ENCODE measurements at regions not wholly inside any gene's neighbourhood (a gene's known extent, or its start where the extent isn't known, plus 50 kb on each side); places are given as distances from the start of the nearest gene placed in this dataset.

DNA sequence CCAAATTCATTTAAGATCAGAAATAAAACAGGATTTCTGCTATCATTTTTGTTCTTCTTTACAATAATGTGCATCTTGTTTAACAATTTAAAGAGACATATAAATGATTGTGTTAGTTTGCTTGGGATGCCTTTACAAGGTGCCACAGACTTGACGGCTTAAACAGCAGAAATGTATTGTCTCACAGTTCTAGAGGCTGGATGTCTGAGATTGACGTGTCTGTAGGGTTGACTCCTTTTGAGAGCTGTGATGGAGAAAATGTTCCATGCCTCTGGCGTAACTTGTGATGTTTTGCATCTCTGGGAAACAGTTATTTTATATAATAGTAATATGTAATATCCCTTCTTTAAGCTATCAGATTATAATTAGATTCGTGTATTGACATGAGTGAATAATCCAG lies 1091.6 kb upstream of the PRMT6 start:
- DNase-seq, result no peak

DNA sequence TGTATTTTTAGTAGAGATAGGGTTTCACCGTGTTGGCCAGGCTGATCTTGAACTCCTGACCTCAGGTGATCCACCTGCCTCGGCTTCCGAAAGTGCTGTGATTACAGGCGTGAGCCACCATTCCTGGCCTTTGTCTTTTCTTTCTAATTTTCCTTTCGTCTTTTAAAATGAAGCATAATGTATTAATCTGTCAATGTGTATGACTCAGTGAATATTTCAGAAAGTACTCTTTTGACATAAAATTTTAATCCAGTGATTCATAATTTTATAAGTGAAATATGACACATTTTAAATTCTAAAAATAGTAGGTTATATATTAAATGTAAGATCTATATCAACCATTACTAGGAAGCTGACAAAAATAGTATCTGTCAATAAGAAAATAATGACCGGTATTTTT lies 1059.0 kb upstream of the PRMT6 start:
- no peak for DNase-seq

DNA sequence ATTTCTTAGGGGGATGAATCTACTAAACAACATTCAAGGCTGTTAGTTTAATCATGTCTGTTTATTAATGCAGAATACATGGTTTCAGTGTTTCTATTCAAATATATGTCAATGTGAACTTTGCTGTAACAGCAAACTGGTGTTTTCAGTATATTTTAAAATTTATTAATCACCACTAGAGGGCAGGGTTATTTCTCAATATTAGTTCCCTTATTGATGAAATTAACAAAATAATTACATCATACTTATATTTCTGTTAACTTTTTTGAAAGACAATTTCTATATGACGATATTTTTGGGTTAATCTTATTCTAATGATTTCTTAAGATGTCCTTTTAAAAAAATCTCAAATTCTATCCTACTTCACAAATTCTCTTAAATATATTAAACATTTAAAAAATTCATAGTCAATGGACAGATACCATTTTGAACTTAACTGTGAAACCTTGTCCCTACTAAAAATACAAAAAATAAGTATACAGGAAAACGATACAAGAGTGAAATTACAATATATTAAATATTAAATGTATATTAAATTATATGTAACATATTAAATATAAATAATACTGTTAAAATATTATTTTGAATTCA lies 1034.1 kb upstream of the PRMT6 start:
- DNase-seq, result peak; percentile 20

DNA sequence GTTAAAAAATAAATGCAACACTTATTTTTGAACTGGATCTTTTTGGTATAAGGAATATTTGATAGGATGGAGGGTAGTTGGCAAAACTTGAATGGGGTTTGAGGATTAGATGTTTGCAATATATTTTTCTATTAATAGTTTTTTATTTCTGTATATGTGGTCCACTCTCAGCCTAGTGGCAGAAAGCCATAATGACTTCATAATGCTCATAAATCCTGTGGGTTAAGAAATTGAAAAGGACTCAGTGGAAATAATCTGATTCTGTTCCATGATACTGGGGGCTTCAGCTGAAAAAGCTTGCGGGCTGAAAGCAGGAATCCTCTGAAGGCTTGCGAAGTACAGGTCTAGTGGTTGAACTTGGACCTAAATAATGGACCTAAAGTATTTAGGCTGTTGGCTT lies 1028.6 kb upstream of the PRMT6 start:
- no peak for DNase-seq

DNA sequence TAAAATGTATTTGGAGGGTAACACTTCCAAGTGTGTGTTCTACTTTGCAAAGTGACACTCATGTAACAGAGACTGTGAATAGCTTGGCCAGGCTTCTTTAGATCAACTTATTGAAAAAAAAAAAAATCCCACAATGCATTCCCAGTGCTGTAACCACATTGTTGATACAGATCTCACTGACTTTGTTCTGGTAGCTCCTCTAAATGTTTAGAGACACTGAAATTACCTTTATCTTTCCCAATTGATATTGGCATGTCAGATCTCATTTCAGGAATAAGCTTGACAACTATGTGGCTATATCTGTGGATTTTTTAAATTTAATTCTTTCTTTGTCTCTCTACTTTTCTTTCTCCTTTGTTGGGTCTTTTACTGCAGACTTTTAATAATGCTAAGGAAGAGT lies 1018.9 kb upstream of the PRMT6 start:
- DNase-seq, result no peak

DNA sequence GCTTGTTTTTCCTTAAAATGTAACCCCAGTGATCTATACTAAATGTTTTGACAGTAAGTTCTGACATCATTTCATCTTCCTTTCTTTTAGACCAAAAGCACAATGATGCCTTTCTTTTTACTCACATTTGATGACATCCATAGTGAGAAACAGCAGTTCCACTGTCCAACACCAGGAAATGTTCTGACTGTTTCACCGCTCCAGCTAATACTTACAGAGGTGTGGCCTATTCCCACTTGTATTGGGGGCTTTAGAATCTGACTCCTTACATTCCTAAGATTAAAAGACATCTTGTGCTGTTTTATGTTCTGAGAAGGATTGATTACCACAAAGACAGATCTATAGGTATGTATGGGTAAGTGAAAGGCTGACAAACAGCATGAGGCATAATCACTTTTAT lies 1018.2 kb upstream of the PRMT6 start:
- DNase-seq, result no peak

DNA sequence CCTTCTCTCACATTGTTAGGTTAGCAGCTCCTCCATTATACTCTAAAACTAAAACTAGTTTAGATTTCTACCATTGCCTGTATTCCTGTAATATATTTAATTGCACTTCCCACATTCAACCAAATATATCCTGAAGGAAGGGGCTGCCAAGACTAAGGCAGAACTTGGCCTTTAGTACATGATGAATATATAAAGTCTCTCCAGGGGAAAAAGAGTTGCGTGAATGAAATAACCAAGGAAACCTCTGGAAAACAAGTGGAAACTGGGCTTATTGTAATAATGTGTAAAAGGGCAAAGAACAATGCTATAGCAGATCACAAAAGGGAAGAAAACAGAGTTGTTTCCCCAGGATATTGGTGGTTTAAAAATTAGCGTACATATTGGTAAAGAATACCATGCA lies 1012.5 kb upstream of the PRMT6 start:
- DNase-seq, result no peak

DNA sequence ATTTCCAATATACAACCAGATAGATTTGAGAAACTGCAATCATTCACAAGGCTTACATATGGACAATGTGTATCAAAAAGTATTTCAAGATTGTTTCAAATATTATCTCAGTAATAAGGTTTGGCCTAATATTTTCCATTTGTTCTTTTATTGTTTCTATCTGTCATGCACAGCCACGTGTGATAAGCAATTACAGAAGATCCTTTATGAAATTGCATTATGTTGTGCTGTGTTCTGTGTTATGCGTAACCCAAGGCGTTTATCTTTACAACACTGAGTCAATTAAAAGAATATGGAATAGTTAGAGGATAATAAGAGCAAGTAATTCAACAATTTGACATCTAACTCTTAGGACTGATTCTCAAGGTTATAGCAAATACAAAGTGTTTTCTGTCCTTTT lies 1009.3 kb upstream of the PRMT6 start:
- DNase-seq, result no peak

DNA sequence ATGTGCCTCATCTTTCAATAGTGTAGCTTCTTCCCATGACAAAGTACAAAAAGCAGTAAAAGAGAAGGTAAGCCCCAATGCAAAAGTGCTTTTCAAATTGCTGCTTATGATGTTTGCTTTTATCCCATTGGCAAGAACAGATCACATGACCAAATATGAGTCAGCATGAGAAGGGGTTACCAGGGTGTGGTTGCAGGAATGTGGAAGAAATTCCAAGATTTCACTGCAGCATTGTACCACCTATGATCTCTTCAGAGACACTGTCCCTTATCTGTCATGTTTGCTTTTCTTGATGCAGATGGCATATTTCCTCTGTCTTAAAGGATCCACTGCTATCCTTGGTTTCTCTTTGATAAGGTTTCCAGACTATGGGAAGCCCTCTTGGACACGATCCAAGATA lies 1006.9 kb upstream of the PRMT6 start:
- DNase-seq, result no peak

DNA sequence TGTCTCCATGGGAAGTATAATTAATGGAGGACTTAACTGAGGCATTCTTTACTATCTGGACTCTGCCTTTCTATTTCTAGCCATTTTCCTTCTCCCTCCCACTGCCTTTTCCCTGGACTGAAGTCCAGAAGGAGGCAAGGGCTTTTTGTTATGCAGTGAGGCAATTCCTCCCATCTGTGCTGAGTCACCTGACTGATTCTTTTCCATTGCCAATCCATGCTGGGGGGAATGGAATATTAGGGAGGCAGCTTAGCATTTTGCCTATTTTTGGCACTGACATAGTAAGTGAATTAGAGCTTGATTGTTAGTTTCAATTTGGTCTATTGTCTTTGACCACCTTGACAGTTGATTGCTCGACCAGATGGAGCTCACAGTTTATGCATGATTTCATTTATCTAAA lies 1000.6 kb upstream of the PRMT6 start:
- peak; percentile 42 for DNase-seq

DNA sequence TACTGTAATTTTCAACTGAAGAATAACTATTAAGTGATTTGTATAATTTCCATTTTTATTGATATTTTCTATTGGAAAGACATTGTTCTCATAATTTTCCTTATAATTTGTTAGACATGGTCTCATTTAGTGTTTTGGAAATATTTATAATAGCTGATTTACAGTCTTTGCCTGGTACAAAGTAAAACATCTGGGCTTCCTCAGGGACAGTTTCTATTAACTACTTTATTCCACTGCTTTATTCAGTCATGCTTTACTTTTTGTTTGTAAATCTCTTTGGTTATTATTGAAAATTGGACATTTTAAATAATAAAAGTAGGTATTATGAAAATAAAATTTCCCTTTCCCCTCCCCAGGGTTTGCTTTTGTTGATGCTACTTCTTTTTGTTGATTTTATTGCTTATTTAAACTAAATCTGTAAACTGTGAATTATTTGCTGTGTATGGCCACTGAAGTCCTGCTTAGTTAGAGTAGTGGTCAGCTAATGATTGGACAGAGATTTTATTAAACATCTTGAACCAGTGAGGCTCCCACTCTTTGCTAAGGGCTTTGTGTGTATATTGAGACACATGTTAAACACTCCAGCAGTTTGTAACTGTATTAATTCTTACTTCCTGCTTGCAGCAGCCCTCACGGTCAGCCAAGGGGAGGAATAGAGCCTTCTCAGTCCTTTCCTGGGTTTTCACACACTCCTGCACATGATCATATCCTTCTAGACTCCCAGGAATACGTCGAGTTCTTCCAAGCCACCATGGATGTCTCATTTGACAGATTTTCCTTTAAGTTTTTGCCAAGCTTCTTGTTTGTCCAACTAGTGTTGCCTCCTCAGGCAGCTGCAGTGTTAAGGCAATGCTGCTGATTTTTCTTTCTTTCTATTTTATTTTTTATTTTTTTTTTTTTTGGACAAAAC lies 994.6 kb upstream of the PRMT6 start:
- DNase-seq, result peak; percentile 24

DNA sequence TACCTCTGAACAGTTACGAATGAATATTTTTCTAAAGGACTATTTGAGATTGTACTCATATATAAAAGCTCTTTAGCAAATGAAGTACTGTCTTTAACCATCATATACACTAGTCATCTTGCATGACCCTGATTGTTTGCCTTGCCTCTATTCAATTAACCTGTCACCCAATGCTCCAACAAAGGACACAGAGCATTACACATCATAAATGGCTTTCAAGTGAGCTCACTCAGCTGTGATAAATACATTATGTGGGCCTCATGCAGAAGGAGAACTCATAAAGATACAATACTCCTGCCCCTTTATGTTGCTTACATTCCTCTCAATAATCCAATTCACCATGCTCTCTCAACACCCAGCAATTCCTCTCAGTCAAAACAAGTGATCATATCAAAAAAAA lies 993.0 kb upstream of the PRMT6 start:
- DNase-seq, result peak; percentile 89

DNA sequence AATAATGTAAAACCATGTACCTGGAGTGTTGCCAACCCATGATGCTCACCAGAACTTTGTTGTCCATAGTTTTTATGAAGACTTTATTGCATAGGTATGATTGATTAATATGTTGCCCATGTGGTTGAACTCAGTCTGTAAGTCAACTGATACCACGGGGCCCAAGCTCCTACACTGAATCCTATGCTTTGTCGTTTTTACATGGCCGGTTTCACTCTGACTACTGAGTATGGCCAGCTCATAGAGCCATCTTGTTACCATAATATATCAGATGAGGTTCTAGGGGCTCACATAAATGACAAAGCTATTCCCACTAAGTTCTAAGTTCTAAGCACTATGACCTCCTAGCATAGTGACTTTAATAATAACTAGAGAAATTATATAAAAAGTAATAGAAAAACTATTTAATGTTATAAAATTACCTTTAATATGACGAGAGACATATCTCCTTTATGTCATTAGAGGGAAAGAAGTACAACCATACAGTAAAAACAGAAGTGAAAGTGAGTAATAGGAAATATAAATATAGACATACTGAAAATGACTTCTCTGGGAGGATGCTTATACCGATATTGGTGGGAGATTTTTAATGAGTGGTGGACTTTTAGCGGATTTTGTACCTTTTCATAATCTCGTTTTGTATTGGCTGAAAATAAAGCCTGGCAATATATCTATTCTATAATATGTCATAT lies 983.4 kb upstream of the PRMT6 start:
- no peak for DNase-seq

DNA sequence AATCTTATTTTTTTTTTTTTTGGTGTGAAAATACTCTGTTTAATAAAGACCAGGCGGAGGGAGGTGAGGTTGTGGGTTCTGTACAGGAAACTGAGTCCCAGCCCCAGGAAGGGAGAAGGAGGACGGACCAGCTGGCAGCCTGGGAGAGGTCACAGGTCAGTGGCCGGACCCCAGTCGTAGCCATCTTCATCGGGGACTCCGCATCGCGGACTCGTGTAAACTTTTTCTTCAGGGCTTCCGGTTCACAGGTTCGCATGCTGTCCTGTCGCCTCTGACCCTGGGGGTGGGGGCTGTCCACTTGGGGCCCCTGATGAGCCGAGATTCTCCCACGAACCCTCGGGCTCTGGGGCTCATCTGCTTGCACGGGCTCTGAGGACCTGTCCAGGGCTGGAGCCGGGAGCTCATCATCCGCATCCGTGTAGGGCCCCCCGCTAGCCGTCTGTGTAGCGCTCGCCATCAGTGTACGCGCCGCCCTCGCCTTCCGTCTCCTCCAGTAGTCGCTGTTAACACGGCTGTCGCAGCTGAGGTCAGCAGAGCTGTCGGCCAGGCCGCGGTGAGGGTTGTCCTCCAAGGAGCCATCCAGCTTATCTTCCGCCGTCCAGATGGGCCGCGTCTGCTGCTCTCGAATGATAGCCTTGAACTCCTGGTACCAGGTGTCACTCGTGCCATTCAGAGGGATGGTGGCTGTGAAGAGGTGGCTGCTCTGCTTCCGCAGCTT lies 975.7 kb upstream of the PRMT6 start:
- DNase-seq, result peak; percentile 47

DNA sequence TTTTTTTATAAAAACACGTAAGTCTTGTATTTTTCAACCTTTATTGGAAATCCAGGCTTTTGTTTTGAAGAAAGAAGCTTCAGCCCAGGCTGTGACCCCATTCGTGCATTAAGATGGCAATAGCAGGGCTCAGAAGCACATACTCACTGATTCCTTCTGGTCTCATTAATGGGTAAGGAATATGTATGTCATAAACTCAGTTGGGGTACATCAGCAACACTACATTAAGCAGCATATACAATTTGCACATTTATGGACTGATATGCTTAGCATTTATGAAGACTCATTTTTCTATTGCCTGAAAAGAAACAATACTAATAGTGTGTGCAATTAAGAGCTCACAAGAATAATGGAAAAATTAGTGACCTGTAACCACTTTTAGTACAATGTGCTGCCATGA lies 945.4 kb upstream of the PRMT6 start:
- no peak for DNase-seq

DNA sequence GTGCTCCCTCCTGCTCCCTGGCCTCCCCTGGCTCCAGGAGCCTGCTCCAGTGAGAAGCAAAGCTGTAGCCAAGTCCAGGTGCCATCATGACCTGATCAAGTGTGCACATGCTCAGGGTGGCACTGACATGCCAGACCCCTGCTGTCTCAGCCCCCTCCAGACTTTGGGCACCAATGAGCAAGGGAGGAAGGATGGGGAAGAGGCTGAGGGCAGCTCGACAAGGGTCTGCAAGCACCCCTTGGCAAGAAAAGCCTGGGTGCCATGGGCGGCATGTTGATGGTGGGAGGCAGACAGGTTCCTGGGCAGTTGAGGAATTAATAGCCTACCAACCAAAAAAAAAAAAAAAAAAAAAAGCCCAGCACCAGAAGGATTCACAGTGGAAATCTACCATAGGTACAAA lies 942.6 kb upstream of the PRMT6 start:
- DNase-seq, result no peak

DNA sequence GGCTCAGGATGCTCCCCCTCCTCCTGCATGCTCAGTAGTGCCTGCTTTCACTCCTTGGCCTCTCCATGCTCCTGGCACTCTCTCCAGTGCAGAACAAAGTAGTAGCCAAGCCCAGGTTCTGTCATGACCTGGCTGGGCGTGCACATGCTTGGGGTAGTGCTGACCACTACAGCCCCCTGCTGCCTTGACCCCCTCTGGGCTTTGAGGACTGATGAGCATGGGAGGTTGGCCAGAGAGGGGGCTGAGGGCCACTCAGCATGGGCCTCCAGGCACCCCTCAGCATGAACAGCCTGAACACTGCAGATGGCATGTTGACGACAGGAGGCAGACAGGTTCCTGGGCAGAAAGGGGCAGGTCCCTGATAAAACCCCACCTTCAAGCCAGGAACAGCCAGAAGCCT lies 935.7 kb upstream of the PRMT6 start:
- DNase-seq, result no peak

DNA sequence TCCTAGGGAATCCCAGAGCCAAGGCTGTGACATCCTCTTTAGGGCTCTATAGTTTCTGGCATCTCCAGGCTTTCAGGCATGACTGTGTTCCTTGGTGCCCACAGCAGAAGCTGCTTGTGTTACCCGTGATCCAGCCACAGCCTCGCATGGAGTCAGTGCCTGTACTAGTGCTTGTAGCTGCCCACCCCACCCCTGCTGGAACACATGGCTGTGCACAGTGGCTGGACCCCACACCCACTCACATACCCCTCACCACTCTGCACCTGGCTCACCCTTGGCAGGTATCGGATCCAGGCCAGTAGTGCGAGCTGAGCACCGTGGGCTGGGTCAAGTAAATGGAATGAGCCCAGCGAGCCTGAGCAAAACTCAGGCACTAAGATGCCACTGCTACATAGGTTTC lies 934.7 kb upstream of the PRMT6 start:
- DNase-seq, result no peak

DNA sequence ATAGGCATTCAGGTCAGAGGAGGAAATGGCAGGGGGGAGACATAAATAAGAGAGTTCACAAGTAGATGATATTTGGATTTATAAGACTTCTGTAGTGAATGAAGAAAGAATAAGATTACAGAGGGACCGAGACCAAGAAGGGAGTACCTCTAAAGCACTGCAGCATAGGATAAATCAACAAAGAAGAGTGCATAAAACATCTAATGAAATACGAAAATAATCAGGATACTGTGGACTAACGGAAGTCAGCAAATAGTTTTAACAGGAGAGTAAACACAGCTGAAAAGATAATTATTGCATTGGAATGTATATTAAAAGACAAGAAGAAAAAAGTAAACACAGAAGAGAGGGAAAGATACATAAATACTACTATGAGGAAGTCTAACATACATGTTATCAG lies 921.9 kb upstream of the PRMT6 start:
- no peak for DNase-seq

DNA sequence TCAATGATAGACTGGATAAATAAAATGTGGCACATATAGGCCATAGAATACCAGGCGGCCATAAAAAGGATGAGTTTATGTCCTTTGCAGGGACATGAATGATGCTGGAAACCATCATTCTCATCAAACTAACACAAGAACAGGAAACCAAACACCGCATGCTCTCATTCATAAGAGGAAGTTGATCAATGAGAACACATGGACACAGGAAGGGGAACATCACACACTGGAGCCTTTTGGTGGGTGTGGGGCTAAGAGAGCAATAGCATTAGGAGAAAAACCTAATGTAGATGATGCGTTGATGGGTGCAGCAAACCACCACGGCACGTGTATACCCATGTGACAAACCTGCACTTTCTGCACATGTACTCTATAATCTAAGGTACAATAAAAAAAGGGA lies 883.4 kb upstream of the PRMT6 start:
- DNase-seq, result no peak

DNA sequence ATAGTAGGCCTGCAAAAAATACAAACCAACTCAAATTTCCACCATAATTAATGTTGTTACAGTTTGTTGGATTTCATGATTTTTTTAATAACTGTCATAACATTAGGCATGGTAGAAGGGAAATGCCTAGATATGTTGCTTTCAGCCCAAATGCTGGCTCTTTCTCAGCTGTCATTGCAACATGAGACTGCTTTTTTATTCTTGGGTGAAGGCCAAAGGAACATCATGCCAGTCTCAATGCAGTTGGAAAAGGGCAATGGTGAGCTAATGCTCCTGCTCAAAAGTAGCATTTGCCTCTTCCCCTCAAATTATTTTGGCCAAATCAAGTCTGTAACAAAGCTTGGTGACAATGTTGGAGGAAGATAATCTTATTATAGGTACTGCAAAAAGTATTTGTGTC lies 877.7 kb upstream of the PRMT6 start:
- no peak for DNase-seq

DNA sequence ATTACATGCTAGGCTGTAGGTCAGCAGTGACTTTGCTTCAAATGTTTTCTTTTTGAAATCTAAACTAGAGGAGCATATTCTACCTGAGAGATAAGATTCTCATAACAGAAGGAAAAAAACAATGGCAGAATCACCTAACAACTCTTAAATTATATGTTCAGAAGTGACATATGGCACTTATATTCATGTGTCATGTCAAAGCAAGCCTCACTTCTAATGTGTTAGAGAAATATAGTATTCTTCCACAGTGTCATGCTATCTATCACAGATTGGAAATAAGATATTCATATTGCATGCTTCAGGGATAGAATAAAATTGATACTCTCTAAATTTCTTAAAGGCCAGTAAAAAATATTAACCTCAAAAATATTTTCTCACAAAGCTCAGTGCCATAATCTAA lies 874.6 kb upstream of the PRMT6 start:
- DNase-seq, result no peak

DNA sequence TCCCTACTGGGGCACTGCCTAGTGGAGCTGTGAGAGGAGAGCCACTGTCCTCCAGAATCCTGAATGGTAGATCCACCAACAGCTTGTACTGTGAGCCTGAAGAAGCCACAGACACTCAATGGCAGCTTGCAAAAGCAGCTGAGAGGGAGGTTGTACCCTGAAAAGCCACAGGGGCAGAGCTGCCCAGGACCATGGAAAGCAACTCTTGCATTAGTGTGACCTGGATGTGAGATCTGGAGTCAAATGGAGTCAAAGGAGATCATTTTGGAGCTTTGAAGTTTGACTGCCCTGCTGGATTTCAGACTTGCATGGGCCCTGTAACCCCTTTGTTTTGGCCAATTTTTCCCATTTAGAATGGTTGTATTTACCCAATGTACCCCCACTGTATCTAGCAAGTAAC lies 871.4 kb upstream of the PRMT6 start:
- DNase-seq, result no peak

DNA sequence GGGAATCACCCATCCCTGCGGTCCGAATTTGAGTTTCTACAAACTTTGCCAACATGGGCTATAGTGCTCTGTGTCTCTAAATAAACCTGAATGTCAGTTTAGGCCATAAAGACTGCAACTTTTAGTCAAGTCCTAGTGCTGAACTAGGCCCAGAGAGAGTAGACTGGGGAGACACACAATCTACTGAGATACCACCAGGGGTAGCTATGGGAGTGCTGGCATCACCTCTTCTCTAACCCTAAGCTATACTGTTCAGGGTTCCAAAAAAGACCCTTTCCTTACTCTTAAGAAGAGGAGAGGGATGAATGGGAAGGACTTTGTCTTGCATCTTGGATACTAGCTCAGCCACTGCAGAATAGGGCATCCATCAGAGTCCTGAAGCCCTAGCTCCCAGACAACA lies 866.7 kb upstream of the PRMT6 start:
- DNase-seq, result no peak

Measured in eye (tissue), 1 donor.